ENCODE measurements at regions not wholly inside any gene's neighbourhood (a gene's known extent, or its start where the extent isn't known, plus 50 kb on each side); places are given as distances from the start of the nearest gene placed in this dataset.
"Not testable (repeated sequence)": the region's sequence is repeated elsewhere in the genome, so short reads cannot be mapped to it uniquely, and the experiment has no call there.

- in situ Hi-C loops (cut with MboI; ENCODE audit: low sequenced_read_pairs) = no loop called here
Observed at GRCh38 chr6:105557291-105557690, 154.4 kb upstream of the PREP start.

- in situ Hi-C loops (cut with MboI; ENCODE audit: low sequenced_read_pairs) = no loop called here
Observed at GRCh38 chr6:105553171-105553570, 150.3 kb upstream of the PREP start.

- in situ Hi-C loops (cut with MboI; ENCODE audit: low sequenced_read_pairs) = no loop called here
Observed at GRCh38 chr6:105550955-105551620, 148.2 kb upstream of the PREP start.

GRCh38 chr6:105546754-105547153 is 143.9 kb upstream of the PREP start:
- in situ Hi-C loops (cut with MboI; ENCODE audit: low sequenced_read_pairs) = no loop called here

- in situ Hi-C loops (cut with MboI; ENCODE audit: low sequenced_read_pairs) = no loop called here
Observed at GRCh38 chr6:105545947-105546731, 143.3 kb upstream of the PREP start.

GRCh38 chr6:105545228-105545920 is 142.5 kb upstream of the PREP start:
- in situ Hi-C loops (cut with MboI; ENCODE audit: low sequenced_read_pairs) = no loop called here

GRCh38 chr6:105539911-105540310 is 137.0 kb upstream of the PREP start:
- in situ Hi-C loops (cut with MboI; ENCODE audit: low sequenced_read_pairs) = no loop called here

- in situ Hi-C loops (cut with MboI; ENCODE audit: low sequenced_read_pairs) = no loop called here
Observed at GRCh38 chr6:105537981-105538578, 135.2 kb upstream of the PREP start.

GRCh38 chr6:105536961-105537360 is 134.1 kb upstream of the PREP start:
- in situ Hi-C loops (cut with MboI; ENCODE audit: low sequenced_read_pairs) = no loop called here

GRCh38 chr6:105533301-105533700 is 130.4 kb upstream of the PREP start:
- in situ Hi-C loops (cut with MboI; ENCODE audit: low sequenced_read_pairs) = no loop called here

- in situ Hi-C loops (cut with MboI; ENCODE audit: low sequenced_read_pairs) = no loop called here
Observed at GRCh38 chr6:105526225-105526872, 123.5 kb upstream of the PREP start.

- in situ Hi-C loops (cut with MboI; ENCODE audit: low sequenced_read_pairs) = no loop called here
Observed at GRCh38 chr6:105522626-105523322, 119.9 kb upstream of the PREP start.

- in situ Hi-C loops (cut with MboI; ENCODE audit: low sequenced_read_pairs) = no loop called here
Observed at GRCh38 chr6:105519954-105520353, 117.1 kb upstream of the PREP start.

- in situ Hi-C loops (cut with MboI; ENCODE audit: low sequenced_read_pairs) = not testable (repeated sequence)
Observed at GRCh38 chr6:105518993-105519392, 116.1 kb upstream of the PREP start.

GRCh38 chr6:105515054-105515453 is 112.2 kb upstream of the PREP start:
- in situ Hi-C loops (cut with MboI; ENCODE audit: low sequenced_read_pairs) = no loop called here

GRCh38 chr6:105514306-105514705 is 111.4 kb upstream of the PREP start:
- in situ Hi-C loops (cut with MboI; ENCODE audit: low sequenced_read_pairs) = no loop called here

- in situ Hi-C loops (cut with MboI; ENCODE audit: low sequenced_read_pairs) = no loop called here
Observed at GRCh38 chr6:105511639-105512038, 108.8 kb upstream of the PREP start.

- in situ Hi-C loops (cut with MboI; ENCODE audit: low sequenced_read_pairs) = no loop called here
Observed at GRCh38 chr6:105510746-105511145, 107.9 kb upstream of the PREP start.

GRCh38 chr6:105509506-105510331 is 106.8 kb upstream of the PREP start:
- in situ Hi-C loops (cut with MboI; ENCODE audit: low sequenced_read_pairs) = no loop called here

- in situ Hi-C loops (cut with MboI; ENCODE audit: low sequenced_read_pairs) = no loop called here
Observed at GRCh38 chr6:105507811-105508210, 104.9 kb upstream of the PREP start.
